Neural cell (in vitro differentiated cells): ENCODE measurements at regions not wholly inside any gene's neighbourhood (a gene's known extent, or its start where the extent isn't known, plus 50 kb on each side); places are given as distances from the start of the nearest gene placed in this dataset.

Experiments
- H2AFZ ChIP-seq: fragments of 200-600, 300-800 bp; sonication (generic), shearing (Covaris generic); 2 replicates; pipeline ENCODE4 v1.6.0; 2014; ENCODE audit warnings: low read depth, mild to moderate bottlenecking, antibody characterized with exemption, low read length, moderate library complexity
- H3F3A ChIP-seq: fragments of 200-600 bp; shearing (Covaris generic); 2 replicates; pipeline ENCODE4 v1.6.1; 2016; ENCODE audit warnings: mild to moderate bottlenecking, moderate library complexity, mixed read lengths, antibody characterized with exemption, low read length; ENCODE audit not compliant: insufficient read depth, poor library complexity, severe bottlenecking
- H3K27ac ChIP-seq: fragments of 200-600, 300-800 bp; sonication (generic), shearing (Covaris generic); 2 replicates; pipeline ENCODE4 v1.5.1; 2014; ENCODE audit warnings: mild to moderate bottlenecking, low read length, moderate library complexity
- H3K27me3 ChIP-seq: fragments of 300-800, 200-600 bp; sonication (generic), shearing (Covaris generic); 2 replicates; pipeline ENCODE4 v1.6.0; 2014; ENCODE audit warnings: mild to moderate bottlenecking, low read depth, low read length, moderate library complexity; ENCODE audit not compliant: insufficient read depth
- H3K36me3 ChIP-seq: fragments of 300-800, 200-600 bp; sonication (generic), shearing (Covaris generic); 2 replicates; pipeline ENCODE4 v1.5.1; 2014; ENCODE audit warnings: mild to moderate bottlenecking, antibody characterized with exemption, low read length, moderate library complexity; ENCODE audit not compliant: insufficient read depth
- H3K4me2 ChIP-seq: fragments of 300-800, 200-600 bp; sonication (generic), shearing (Covaris generic); 2 replicates; pipeline ENCODE4 v1.6.0; 2014; ENCODE audit warnings: mild to moderate bottlenecking, low read length
- H3K4me3 ChIP-seq: fragments of 300-800, 200-600 bp; sonication (generic), shearing (Covaris generic); 2 replicates; pipeline ENCODE4 v1.5.1; 2014; ENCODE audit warnings: mild to moderate bottlenecking, low read length, moderate library complexity
- H3K79me2 ChIP-seq: fragments of 200-600 bp; shearing (Covaris generic); replicated peaks from 2 replicates; pipeline ENCODE4 v1.6.0; 2014; ENCODE audit warnings: mild to moderate bottlenecking, low read length, moderate library complexity; ENCODE audit not compliant: insufficient read depth
- H3K9ac ChIP-seq: fragments of 300-800, 200-600 bp; sonication (generic), shearing (Covaris generic); 2 replicates; pipeline ENCODE4 v1.6.1; 2016; ENCODE audit warnings: mild to moderate bottlenecking, low read length, mixed read lengths
- H3K9me2 ChIP-seq: fragments of 200-600 bp; shearing (Covaris generic); 2 replicates; pipeline ENCODE4 v1.6.1; 2016; ENCODE audit warnings: mild to moderate bottlenecking, low read length, mixed read lengths; ENCODE audit not compliant: insufficient read depth
- H3K9me3 ChIP-seq: fragments of 200-600, 300-800 bp; sonication (generic), shearing (Covaris generic); 2 replicates; pipeline ENCODE4 v1.6.1; 2016; ENCODE audit warnings: mild to moderate bottlenecking, mixed run types, low read length, moderate library complexity, mixed read lengths
- H4K20me1 ChIP-seq: fragments of 200-600 bp; shearing (Covaris generic); 2 replicates; pipeline ENCODE4 v1.6.1; 2016; ENCODE audit warnings: mild to moderate bottlenecking, mixed run types; ENCODE audit not compliant: insufficient read depth
- EP300 ChIP-seq: fragments of 450-650 bp; conservative IDR thresholded peaks from 2 replicates; pipeline ENCODE4 v1.6.1; 2014; ENCODE audit warnings: antibody characterized with exemption, mild to moderate bottlenecking, moderate library complexity; ENCODE audit not compliant: poor library complexity, severe bottlenecking
- EZH2 ChIP-seq: fragments of 200-600, 300-800 bp; shearing (Covaris generic), sonication (generic); IDR thresholded peaks from 2 replicates; pipeline ENCODE4 v1.6.1; 2014; ENCODE audit warnings: antibody characterized with exemption, low read length, borderline replicate concordance, mild to moderate bottlenecking; ENCODE audit not compliant: insufficient read depth, poor library complexity, severe bottlenecking
- MXI1 ChIP-seq: fragments of 450-650 bp; conservative IDR thresholded peaks from 2 replicates; pipeline ENCODE4 v1.6.1; 2014; ENCODE audit warnings: antibody characterized with exemption, mild to moderate bottlenecking; ENCODE audit not compliant: poor library complexity, severe bottlenecking
- POLR2AphosphoS5 ChIP-seq: IDR thresholded peaks from 2 replicates; pipeline ENCODE4 v1.6.1; 2012
- RAD21 ChIP-seq: fragments of 450-650 bp; conservative IDR thresholded peaks from 2 replicates; pipeline ENCODE4 v1.6.1; 2014; ENCODE audit warnings: antibody characterized with exemption, mild to moderate bottlenecking, moderate library complexity
- SMC3 ChIP-seq: fragments of 450-650 bp; conservative IDR thresholded peaks from 2 replicates; pipeline ENCODE4 v1.6.1; 2014; ENCODE audit warnings: antibody characterized with exemption, mild to moderate bottlenecking, moderate library complexity; ENCODE audit not compliant: poor library complexity
- TAF1 ChIP-seq: IDR thresholded peaks from 2 replicates; pipeline ENCODE4 v1.6.1; 2012; ENCODE audit warnings: low read depth
- TF ChIP-seq, protein P1 (sequence below): IDR thresholded peaks from 2 replicates; pipeline ENCODE4 v1.6.1; 2012; ENCODE audit warnings: borderline replicate concordance
- TF ChIP-seq, protein P2 (sequence below): fragments of 450-650 bp; IDR thresholded peaks from 2 replicates; pipeline ENCODE4 v1.5.1; 2014; ENCODE audit warnings: antibody characterized with exemption, mild to moderate bottlenecking, moderate library complexity; ENCODE audit not compliant: poor library complexity, severe bottlenecking

DNA sequence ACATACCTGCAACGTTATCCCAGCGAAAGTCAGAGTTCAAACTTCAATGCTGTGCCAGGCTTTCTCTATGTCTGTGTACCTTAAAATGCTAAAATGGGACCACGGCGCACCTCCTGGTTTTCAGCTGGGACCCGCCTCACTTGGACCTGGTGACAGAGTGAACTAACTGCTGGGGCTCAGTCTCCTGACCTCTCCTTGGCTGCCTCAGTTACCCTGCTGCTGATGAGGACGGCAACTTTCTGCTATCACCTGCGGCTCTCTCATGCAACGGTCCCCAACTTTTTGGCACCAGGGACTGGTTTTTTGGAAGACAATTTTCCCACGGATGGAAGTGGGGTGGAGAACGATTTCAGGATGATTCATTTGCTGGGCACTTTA lies 402.8 kb downstream of the BRD1 start:
- Histone ChIP-seq H3K36me3 (no peaks in the 10 kb centered on the region), H3K9me2 (no peaks in the 10 kb centered on the region), H3K9ac (no peak overlapping the region), H3K9me3 (no peaks in the 10 kb centered on the region), H3K27ac (no peak overlapping the region), H3K79me2 (no peaks in the 10 kb centered on the region), H2AFZ (no peak overlapping the region), H3K4me3 (no peak overlapping the region), H4K20me1 (no peaks in the 10 kb centered on the region), H3F3A (no peaks in the 10 kb centered on the region), H3K27me3 (no peaks in the 10 kb centered on the region), H3K4me2 (no peak overlapping the region)
- TF ChIP-seq POLR2AphosphoS5 = no peak
- TF ChIP-seq EZH2 = no peak
- no peak for TF ChIP-seq MXI1
- TF ChIP-seq TAF1 = no peak
- TF ChIP-seq RAD21 = no peak
- TF ChIP-seq, protein P1, sequence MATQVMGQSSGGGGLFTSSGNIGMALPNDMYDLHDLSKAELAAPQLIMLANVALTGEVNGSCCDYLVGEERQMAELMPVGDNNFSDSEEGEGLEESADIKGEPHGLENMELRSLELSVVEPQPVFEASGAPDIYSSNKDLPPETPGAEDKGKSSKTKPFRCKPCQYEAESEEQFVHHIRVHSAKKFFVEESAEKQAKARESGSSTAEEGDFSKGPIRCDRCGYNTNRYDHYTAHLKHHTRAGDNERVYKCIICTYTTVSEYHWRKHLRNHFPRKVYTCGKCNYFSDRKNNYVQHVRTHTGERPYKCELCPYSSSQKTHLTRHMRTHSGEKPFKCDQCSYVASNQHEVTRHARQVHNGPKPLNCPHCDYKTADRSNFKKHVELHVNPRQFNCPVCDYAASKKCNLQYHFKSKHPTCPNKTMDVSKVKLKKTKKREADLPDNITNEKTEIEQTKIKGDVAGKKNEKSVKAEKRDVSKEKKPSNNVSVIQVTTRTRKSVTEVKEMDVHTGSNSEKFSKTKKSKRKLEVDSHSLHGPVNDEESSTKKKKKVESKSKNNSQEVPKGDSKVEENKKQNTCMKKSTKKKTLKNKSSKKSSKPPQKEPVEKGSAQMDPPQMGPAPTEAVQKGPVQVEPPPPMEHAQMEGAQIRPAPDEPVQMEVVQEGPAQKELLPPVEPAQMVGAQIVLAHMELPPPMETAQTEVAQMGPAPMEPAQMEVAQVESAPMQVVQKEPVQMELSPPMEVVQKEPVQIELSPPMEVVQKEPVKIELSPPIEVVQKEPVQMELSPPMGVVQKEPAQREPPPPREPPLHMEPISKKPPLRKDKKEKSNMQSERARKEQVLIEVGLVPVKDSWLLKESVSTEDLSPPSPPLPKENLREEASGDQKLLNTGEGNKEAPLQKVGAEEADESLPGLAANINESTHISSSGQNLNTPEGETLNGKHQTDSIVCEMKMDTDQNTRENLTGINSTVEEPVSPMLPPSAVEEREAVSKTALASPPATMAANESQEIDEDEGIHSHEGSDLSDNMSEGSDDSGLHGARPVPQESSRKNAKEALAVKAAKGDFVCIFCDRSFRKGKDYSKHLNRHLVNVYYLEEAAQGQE = no peak
- no peak for TF ChIP-seq SMC3
- TF ChIP-seq, protein P2, sequence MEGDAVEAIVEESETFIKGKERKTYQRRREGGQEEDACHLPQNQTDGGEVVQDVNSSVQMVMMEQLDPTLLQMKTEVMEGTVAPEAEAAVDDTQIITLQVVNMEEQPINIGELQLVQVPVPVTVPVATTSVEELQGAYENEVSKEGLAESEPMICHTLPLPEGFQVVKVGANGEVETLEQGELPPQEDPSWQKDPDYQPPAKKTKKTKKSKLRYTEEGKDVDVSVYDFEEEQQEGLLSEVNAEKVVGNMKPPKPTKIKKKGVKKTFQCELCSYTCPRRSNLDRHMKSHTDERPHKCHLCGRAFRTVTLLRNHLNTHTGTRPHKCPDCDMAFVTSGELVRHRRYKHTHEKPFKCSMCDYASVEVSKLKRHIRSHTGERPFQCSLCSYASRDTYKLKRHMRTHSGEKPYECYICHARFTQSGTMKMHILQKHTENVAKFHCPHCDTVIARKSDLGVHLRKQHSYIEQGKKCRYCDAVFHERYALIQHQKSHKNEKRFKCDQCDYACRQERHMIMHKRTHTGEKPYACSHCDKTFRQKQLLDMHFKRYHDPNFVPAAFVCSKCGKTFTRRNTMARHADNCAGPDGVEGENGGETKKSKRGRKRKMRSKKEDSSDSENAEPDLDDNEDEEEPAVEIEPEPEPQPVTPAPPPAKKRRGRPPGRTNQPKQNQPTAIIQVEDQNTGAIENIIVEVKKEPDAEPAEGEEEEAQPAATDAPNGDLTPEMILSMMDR = no peak
- no peak for TF ChIP-seq EP300

DNA sequence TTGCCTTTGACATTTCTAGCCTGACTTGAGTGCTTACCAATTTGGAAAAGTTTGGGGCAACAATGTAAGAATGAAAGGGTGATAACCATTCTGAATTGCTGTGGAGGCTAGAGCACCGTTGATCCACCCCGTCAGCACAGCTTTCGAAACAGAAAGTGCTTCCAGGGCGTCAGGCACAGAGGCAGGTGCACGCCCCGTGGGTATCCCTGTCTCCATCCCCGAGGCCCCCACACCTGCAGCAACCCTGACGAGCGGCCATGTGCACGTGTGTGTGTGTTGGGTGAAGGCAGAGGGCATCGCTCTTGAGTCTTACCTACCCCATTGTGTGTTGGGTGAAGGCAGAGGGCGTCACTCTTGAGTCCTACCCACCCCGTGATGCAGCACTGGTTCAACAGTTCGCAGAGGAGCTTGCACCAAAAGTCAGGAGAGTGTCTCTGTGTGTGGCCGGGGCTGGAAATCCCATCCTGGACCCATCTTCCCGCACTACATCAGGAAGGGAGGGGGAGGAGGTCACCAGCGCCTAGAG lies 404.5 kb downstream of the BRD1 start:
- Histone ChIP-seq H3K36me3 (no peaks in the 10 kb centered on the region), H3K27me3 (no peaks in the 10 kb centered on the region)

More for the DNA sequence above, 404.5 kb downstream of the BRD1 start:
- Histone ChIP-seq H3K9me2 (no peaks in the 10 kb centered on the region), H3K79me2 (no peaks in the 10 kb centered on the region), H3F3A (no peaks in the 10 kb centered on the region), H3K27ac (no peak overlapping the region), H3K9ac (no peak overlapping the region), H2AFZ (no peak overlapping the region), H3K4me2 (no peak overlapping the region), H4K20me1 (no peaks in the 10 kb centered on the region), H3K9me3 (no peaks in the 10 kb centered on the region), H3K4me3 (no peak overlapping the region)
- TF ChIP-seq, protein P2 = no peak
- TF ChIP-seq TAF1 (no peak), MXI1 (no peak), POLR2AphosphoS5 (no peak), EP300 (no peak), SMC3 (no peak), RAD21 (no peak), EZH2 (no peak)
- TF ChIP-seq, protein P1 = no peak
